Activated naive CD8-positive, alpha-beta T cell (primary cell): ENCODE measurements at regions not wholly inside any gene's neighbourhood (a gene's known extent, or its start where the extent isn't known, plus 50 kb on each side); places are given as distances from the start of the nearest gene placed in this dataset.
"Not testable (repeated sequence)": the region's sequence is repeated elsewhere in the genome, so short reads cannot be mapped to it uniquely, and the experiment has no call there.

Source experiments
- H3K27ac Mint-ChIP-seq: one replicate; pipeline ENCODE4 v1.8.0; 2021; ENCODE audit warnings: mixed read lengths
- H3K27me3 Mint-ChIP-seq: one replicate; pipeline ENCODE4 v1.8.0; 2021; ENCODE audit warnings: mixed read lengths
- H3K36me3 Mint-ChIP-seq: one replicate; pipeline ENCODE4 v1.8.0; 2021; ENCODE audit warnings: mixed read lengths
- H3K4me1 Mint-ChIP-seq: one replicate; pipeline ENCODE4 v1.8.0; 2021; ENCODE audit warnings: low read depth, mixed read lengths
- H3K4me3 Mint-ChIP-seq: one replicate; pipeline ENCODE4 v1.8.0; 2021; ENCODE audit warnings: mild to moderate bottlenecking, mixed read lengths
- H3K9me3 Mint-ChIP-seq: one replicate; pipeline ENCODE4 v1.8.0; 2021; ENCODE audit warnings: low read depth, mixed read lengths

GRCh38 chr18:79601234-79601633, 78.4 kb upstream of the CTDP1 start:
- Mint-ChIP-seq H3K4me1 (peaks cover 5% of the 10 kb centered on the region), H3K9me3 (no peaks in the 10 kb centered on the region), H3K27ac (no peak overlapping the region), H3K4me3 (no peak overlapping the region), H3K36me3 (no peaks in the 10 kb centered on the region), H3K27me3 (peaks cover 1% of the 10 kb centered on the region)

GRCh38 chr18:79603321-79604204, 76.0 kb upstream of the CTDP1 start:
- no peak overlapping the region for H3K27ac Mint-ChIP-seq
- H3K36me3 Mint-ChIP-seq, result no peaks in the 10 kb centered on the region
- no peak overlapping the region for H3K4me3 Mint-ChIP-seq
- peaks cover 5% of the 10 kb centered on the region for H3K4me1 Mint-ChIP-seq
- no peaks in the 10 kb centered on the region for H3K27me3 Mint-ChIP-seq
- H3K9me3 Mint-ChIP-seq, result no peaks in the 10 kb centered on the region

- Mint-ChIP-seq H3K36me3 (no peaks in the 10 kb centered on the region), H3K4me1 (peaks cover 5% of the 10 kb centered on the region), H3K27ac (no peak overlapping the region), H3K4me3 (no peak overlapping the region), H3K27me3 (no peaks in the 10 kb centered on the region), H3K9me3 (no peaks in the 10 kb centered on the region)
Measured at GRCh38 chr18:79604205-79604912, 75.2 kb upstream of the CTDP1 start.

- Mint-ChIP-seq H3K9me3 (no peaks in the 10 kb centered on the region), H3K27me3 (no peaks in the 10 kb centered on the region), H3K36me3 (no peaks in the 10 kb centered on the region), H3K27ac (no peak overlapping the region), H3K4me1 (peaks cover 5% of the 10 kb centered on the region), H3K4me3 (no peak overlapping the region)
Measured at GRCh38 chr18:79604913-79605880, 74.4 kb upstream of the CTDP1 start.

- not testable (repeated sequence) for H3K36me3 Mint-ChIP-seq, H3K4me3 Mint-ChIP-seq, H3K4me1 Mint-ChIP-seq
Measured at GRCh38 chr18:79606071-79606470, 73.5 kb upstream of the CTDP1 start.

GRCh38 chr18:79606621-79607331, 72.8 kb upstream of the CTDP1 start:
- Mint-ChIP-seq H3K9me3 (no peaks in the 10 kb centered on the region), H3K4me1 (no peaks in the 10 kb centered on the region), H3K27me3 (no peaks in the 10 kb centered on the region), H3K4me3 (no peak overlapping the region), H3K27ac (no peak overlapping the region), H3K36me3 (no peaks in the 10 kb centered on the region)

More at GRCh38 chr18:79606071-79606470, 73.5 kb upstream of the CTDP1 start:
- H3K27ac Mint-ChIP-seq, H3K9me3 Mint-ChIP-seq, H3K27me3 Mint-ChIP-seq: not testable (repeated sequence)

- Mint-ChIP-seq H3K27me3 (no peaks in the 10 kb centered on the region), H3K9me3 (no peaks in the 10 kb centered on the region), H3K36me3 (no peaks in the 10 kb centered on the region), H3K4me1 (no peaks in the 10 kb centered on the region), H3K4me3 (no peak overlapping the region), H3K27ac (no peak overlapping the region)
Measured at GRCh38 chr18:79607361-79607952, 72.1 kb upstream of the CTDP1 start.

- Mint-ChIP-seq H3K4me3 (no peak overlapping the region), H3K27ac (no peak overlapping the region), H3K36me3 (no peaks in the 10 kb centered on the region), H3K4me1 (no peaks in the 10 kb centered on the region), H3K27me3 (no peaks in the 10 kb centered on the region), H3K9me3 (no peaks in the 10 kb centered on the region)
Measured at GRCh38 chr18:79608069-79608468, 71.5 kb upstream of the CTDP1 start.

- no peaks in the 10 kb centered on the region for H3K9me3 Mint-ChIP-seq
- no peak overlapping the region for H3K4me3 Mint-ChIP-seq
- H3K27ac Mint-ChIP-seq, result no peak overlapping the region
- H3K27me3 Mint-ChIP-seq, result no peaks in the 10 kb centered on the region
- no peaks in the 10 kb centered on the region for H3K36me3 Mint-ChIP-seq
- H3K4me1 Mint-ChIP-seq, result no peaks in the 10 kb centered on the region
Measured at GRCh38 chr18:79608535-79608934, 71.1 kb upstream of the CTDP1 start.

GRCh38 chr18:79608999-79609461, 70.6 kb upstream of the CTDP1 start:
- Mint-ChIP-seq H3K27ac (no peak overlapping the region), H3K4me1 (no peaks in the 10 kb centered on the region), H3K27me3 (peaks cover 2% of the 10 kb centered on the region), H3K36me3 (no peaks in the 10 kb centered on the region), H3K9me3 (no peaks in the 10 kb centered on the region), H3K4me3 (no peak overlapping the region)

GRCh38 chr18:79609841-79610281, 69.7 kb upstream of the CTDP1 start:
- Mint-ChIP-seq H3K4me1 (no peaks in the 10 kb centered on the region), H3K4me3 (no peak overlapping the region), H3K36me3 (no peaks in the 10 kb centered on the region), H3K27me3 (peaks cover 2% of the 10 kb centered on the region), H3K27ac (no peak overlapping the region), H3K9me3 (no peaks in the 10 kb centered on the region)

GRCh38 chr18:79610461-79611039, 69.1 kb upstream of the CTDP1 start:
- H3K4me1 Mint-ChIP-seq, result no peaks in the 10 kb centered on the region
- no peaks in the 10 kb centered on the region for H3K9me3 Mint-ChIP-seq
- H3K27me3 Mint-ChIP-seq, result peaks cover 3% of the 10 kb centered on the region
- H3K36me3 Mint-ChIP-seq, result no peaks in the 10 kb centered on the region
- H3K4me3 Mint-ChIP-seq, result no peak overlapping the region
- H3K27ac Mint-ChIP-seq, result no peak overlapping the region

- Mint-ChIP-seq H3K9me3 (no peaks in the 10 kb centered on the region), H3K36me3 (no peaks in the 10 kb centered on the region), H3K4me3 (no peak overlapping the region), H3K4me1 (no peaks in the 10 kb centered on the region), H3K27ac (no peak overlapping the region), H3K27me3 (peaks cover 3% of the 10 kb centered on the region)
Measured at GRCh38 chr18:79611040-79611681, 68.4 kb upstream of the CTDP1 start.
